KBM-7 (cell line): ENCODE measurements at regions not wholly inside any gene's neighbourhood (a gene's known extent, or its start where the extent isn't known, plus 50 kb on each side); places are given as distances from the start of the nearest gene placed in this dataset.
A peak's percentile ranks its signal among the peaks of the same experiment; 100 is the strongest.
"Not testable (repeated sequence)": the region's sequence is repeated elsewhere in the genome, so short reads cannot be mapped to it uniquely, and the experiment has no call there.

Source experiments
- DNase-seq: peaks from one replicate; pipeline ENCODE4 v3.0.0-alpha.2; 2015
- in situ Hi-C: fragments of 300-500 bp; cut with MboI; formaldehyde crosslinking; loops from 2 replicates; pipeline ENCODE4 v1.14.3; 2020; ENCODE audit warnings: low sequenced_read_pairs, low pct_unique_long_range_greater_than_20kb, mixed read lengths

DNA sequence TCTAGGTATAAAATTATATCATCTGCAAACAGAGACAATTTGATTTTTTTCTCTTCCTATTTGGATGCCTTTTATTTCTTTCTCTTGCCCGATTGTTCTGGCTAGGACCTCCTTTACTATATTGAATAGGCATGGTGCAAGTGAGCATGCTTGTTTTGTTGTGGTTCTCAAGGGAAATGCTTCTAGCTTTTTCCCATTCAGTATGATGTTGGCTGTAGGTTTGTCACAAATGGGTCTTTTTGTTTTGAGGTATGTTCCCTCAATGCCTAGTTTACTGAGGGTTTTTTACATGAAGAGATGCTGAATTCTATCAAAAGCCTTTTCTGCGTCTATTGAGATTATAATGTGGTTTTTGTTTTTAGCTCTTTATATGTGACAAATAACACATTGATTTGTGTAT, 198.2 kb upstream of the GHR start:
- no peak for DNase-seq
- in situ Hi-C loops: no loop called here

DNA sequence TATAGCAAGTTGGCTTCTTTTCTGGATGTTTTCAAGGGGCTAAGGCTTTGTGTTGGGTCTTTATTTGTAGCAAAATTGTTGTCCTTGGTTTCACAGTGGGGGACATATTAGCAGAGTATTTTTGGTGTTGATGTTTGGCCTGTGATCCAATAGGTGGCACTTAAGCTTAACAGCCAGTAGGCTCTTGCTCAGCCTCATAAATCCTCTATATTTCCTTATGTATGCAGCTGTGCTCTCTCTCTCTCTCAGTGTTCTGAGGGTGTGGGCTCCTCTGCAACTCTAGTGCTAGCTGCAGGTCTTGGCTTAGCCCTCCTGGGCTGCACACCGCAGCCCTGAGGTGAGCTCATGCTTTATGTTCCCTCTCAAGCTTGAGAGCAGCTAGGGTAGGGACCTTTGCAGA, 195.0 kb upstream of the GHR start:
- in situ Hi-C loops: no loop called here
- DNase-seq: no peak

DNA sequence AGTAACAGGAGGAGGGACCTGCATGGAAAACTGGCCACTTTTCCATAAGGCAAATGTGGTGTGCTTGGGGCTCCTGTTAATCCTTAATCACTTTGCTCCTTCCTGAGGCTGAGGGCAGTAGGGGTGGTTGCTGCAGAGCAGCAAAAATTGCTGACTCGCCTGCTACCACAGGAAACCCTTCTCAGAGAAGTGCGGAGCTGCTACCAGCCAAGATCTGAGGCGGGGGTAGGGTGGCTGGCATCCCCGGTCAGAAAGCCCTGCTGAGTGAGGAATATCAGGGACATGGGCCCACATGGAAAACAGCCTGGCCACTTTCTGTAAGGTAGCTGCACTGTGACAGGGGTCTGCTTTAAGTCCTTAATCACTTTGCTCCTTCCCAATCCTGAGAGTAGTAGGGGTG, 192.4 kb upstream of the GHR start:
- in situ Hi-C loops: no loop called here
- no peak for DNase-seq

DNA sequence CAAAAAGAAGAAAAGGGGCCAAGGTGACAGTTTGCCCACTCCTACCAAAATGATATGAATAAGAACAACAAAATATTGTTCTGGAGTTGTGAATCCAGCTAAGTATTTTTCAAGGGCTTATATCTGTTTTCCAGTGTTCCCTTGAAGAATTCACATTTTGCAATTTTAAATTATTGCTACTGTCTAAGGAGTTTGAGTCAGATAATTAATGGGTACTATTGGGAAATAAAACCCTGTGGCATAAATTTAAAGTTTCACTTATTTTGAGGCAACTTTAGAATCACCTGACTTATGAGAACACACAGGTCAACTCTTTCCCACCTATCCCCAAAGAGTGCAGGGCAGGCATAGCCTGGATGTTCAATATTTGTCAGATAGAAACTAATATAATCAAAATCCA, 188.0 kb upstream of the GHR start:
- no peak for DNase-seq
- in situ Hi-C loops: no loop called here

DNA sequence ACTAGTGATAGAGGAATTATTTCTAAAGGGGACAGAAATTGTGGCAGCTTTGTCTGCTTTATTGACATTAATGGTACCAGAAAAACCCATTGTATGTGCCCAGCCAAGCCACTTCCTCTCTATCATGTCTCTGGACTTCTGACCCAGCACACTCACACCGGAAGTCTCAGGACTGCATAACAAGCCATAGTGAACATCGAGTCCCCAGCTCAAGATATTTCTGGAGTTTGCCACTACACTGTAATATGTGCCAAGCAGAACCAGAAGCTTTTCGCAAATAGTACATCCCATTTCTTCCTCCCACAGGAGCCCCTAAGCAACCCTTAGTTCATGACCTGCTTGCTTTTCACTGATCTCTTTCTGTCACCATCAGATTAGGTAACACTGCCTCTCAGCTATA, 187.4 kb upstream of the GHR start:
- no peak for DNase-seq
- in situ Hi-C loops: no loop called here

DNA sequence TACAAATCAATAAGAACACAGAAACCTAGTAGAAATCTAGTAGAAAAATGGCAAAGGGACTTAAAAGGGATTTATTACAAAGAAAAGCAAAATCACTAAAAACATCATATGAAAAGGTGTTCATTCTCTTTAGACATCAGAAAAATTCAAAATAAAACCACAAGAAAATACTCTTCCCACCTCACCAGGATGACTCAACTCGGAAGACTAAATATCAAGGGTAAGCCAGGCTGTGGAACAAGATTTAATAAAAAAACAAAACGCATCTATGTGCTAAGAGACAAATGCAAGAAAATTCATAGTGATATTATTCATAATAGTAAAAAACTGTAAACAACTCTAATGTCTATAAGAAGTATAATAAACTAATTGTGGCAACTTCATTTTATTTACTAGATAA, 181.6 kb upstream of the GHR start:
- in situ Hi-C loops: no loop called here
- DNase-seq: no peak

DNA sequence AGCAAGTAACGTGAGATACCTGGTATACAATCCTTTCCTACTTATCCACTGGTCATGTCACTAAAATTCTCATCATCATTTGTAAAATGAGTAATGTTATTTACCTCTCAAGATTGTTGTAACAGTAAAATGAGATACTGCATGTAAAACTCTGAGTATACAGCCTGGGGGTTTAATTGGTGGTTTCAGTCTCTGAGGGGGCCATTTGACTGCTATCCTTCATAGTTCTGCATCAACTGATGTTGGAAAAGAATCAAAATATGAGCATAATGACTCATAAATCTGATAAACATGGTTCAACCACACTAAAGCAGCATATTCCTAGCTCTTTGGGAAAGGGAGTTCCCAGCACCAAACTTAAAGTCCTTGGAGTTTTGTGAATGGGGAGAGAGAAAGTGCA, 181.0 kb upstream of the GHR start:
- DNase-seq: no peak
- in situ Hi-C loops: no loop called here

DNA sequence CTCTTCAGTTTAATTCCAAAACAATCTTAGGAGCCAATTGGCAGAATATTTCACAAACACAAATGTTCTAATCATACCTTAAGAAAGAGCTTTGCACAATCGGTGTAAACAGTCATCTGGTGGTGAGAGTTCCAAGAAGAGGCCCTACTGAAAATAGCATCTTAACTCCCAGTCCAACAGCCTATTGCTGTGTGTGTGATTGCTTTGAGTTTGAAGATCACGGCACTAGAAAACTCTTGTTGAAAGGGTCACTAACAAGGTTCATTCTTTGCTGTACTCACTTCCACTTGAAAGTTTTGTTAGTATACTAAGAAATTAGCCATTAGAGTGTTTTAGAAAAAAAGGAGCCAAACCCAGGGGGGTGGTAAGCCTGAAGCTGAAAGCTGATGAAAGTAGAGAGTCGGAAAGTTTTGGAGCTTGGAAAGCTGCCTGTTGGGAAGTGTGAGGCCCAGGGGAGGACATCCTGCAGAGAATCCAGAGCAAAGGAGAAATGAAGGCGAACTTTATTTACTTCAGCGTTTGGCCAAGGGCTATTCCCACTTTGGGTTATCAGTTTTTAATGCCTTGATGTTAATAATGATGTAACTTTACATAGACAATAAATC, 180.3 kb upstream of the GHR start:
- DNase-seq: no peak
- in situ Hi-C loops: no loop called here

DNA sequence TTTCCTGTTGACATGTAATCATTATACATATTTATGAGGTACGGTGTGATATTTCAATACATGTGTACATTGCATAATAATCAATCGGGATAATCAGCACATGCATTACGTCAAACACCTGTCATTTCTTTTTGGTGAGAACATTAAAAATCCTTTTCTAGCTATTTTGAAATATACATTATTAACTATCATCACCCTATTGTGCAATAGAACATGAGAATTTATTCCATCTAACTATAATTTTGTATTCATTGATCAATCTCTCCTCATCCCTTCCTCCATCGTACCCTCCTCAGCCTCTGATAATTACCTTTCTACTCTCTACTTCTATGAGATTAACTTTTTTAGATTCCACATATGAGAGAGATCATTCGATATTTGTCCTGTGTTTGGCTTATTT, 170.9 kb upstream of the GHR start:
- DNase-seq: no peak
- in situ Hi-C loops: no loop called here

DNA sequence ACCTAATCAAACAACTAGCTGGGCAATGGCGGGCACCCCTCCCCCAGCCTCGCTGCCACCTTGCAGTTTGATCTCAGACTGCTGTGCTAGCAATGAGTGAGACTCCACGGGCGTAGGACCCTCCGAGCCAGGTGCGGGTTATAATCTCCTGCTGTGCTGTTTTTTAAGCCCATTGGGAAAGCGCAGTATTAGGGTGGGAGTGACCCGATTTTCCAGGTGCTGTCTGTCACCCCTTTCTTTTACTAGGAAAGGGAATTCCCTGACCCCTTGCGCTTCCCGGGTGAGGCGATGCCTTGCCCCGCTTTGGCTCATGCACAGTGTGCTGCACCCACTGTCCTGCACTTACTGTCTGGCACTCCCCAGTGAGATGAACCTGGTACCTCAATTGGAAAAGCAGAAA, 163.3 kb upstream of the GHR start:
- DNase-seq, in situ Hi-C loops: not testable (repeated sequence)

DNA sequence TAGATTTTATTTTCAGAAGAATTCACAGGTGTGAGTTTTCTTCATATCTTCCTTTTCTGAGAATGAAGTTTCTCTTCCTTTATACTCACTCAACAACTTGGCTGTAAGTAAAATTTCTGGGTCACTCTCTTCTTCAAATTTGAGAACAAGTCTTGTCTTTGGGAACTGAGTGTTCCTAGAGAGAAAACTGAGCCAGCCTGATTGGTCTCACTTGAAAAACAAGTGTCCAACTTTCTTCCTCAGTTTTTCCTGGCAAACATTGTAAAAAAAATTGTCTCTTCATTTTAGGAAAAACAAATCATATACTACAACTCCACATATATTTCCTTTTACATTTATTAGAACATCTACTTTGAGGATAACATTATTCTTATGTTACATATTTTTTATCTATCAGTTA, 156.1 kb upstream of the GHR start:
- no peak for DNase-seq
- in situ Hi-C loops: no loop called here

DNA sequence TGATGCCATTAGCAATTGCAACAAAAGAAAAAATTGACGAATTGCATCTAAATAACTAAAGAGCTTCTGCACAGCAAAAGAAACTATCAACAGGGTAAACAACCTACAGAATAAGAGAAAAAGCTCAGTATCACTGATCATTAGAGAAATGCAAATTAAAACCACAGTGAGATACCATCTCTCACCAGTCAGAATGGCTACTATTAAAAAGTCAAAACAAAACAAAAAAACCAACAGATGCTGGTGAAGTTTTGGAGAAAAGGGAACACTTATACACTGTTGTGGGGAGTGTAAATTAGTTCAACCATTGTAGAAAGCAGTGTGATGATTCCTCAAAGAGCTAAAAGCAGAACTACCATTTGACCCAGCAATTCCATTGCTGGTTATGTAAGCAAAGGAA, 155.1 kb upstream of the GHR start:
- in situ Hi-C loops, DNase-seq: not testable (repeated sequence)

DNA sequence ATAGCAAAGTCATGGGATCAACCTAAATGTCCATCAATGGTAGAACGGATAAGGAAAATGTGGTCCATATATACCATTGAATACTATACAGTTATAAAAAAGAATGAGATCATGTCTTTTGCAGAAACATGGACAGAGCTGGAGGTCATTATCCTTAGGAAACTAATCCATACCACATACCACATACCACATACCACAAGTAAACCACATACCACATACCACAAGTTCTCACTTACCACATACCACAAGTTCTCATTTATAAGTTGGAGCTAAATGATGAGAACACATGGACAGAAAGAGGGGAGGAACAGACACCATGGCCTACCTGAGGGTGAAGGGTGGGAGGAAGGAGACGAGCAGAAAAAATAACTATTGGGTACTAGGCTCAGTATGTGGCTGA, 154.6 kb upstream of the GHR start:
- DNase-seq: peak; percentile 51
- in situ Hi-C loops: no loop called here

DNA sequence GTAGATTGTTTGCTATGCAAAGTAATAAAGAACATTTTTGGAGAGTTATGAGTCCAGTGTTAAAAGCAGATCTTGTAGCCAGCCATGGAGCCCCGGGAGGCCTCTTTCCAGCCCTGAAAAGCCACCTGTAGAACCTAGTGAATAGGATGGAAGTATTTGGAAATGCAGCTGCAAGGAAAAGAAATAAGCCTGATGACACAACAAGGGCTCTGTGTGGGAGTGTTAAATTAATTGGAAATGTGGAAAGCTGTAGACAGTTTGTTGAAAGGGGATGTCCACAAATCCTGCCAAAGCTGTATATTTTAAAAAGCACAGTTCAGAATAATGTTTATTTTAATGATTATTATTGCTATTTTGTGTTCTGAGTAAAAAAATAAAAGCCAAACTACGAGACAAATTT, 152.5 kb upstream of the GHR start:
- in situ Hi-C loops: no loop called here

DNA sequence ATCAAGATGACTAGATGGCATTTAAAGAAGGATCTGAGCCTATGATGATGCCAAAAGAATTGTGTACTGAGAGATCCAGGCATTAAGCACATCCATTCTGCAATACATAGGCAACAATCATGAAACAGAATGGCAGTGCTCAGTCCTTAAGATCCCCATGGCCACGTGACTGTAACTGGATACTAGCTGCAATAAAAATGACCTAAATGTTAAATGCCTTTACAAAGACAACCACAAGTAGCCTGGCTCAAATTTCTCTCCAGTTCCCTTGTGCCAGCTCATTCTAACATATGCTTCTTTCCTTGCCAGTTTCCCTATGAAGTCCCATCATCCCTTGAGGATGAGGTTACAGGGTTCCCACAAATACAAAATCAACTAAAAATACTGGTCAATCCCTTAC, 148.3 kb upstream of the GHR start:
- in situ Hi-C loops: no loop called here
- DNase-seq: no peak

More for the DNA sequence above, 152.5 kb upstream of the GHR start:
- no peak for DNase-seq

DNA sequence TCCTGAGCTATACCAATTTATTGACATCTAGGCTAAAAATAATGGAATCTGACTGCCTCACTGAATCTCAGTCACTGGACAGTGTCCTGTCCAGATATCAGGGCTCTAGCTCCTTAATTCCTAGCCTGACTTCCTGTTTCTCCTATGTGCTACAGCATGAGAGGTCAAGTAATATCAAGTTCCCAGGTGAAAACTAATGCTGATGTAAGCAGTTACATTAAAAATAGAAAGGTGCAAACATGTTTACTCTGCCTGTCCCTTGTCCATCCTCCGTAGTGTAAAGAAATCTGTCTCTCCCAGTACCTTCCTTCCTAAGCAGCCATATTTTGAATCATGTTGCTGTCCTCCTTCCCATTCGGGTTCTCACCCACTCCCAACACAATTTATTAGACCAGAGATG, 145.9 kb upstream of the GHR start:
- in situ Hi-C loops: no loop called here
- no peak for DNase-seq

DNA sequence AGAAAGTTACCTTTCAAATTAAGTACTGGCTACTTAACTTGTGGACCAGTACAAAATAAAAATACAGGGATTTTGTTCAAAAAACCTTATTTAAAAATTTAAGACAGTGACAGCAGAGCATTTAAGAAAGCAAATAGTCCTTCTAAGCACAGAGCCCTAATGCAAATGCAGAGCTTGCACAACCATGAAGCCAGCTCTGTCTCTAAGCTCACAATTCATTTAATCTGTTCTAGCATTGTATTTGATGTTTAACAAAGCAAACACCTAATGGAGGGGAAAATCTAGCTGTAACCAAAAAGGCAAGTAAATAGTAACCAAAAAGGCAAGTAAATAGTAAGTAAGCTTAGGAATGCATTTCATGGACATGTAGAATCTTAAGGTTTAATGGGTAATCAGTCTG, 138.7 kb upstream of the GHR start:
- in situ Hi-C loops: no loop called here
- no peak for DNase-seq

DNA sequence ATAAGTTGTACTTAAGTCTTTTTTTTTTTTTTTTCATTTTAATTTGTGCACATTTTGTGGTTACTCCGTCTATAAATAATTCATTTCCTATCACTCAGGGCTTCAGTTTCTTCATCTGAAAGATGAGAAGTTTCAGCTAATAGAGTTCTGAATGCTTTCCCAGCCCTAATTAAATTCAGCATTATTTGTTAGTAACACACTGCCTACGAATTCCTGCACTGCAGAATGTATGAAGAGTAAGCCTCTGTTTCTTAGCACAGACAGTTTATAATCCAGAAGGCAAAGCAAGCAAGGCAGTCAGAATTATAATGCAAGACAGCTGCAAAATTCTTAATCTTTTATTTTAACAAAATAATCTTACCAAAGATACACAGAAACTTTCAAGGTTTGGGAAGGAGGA, 138.0 kb upstream of the GHR start:
- in situ Hi-C loops: no loop called here
- no peak for DNase-seq

DNA sequence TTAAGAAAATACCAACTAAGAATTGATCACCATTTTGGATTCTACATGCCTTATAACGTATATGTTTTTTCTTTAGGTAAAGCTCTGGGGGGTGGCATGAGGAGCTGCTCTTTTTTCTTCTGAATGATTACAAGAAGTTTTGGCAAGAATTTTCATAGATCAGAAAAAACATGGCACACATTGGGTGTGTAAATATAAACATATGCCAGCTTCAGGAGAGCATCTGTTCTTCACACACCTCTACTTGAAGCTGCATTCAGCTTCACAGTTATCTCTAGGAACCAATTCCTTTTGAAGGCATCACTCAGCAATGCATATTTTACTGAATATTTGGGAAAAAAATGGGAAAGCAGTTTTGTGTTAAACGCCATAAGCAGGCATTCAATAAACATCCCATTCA, 122.7 kb upstream of the GHR start:
- in situ Hi-C loops: no loop called here
- no peak for DNase-seq

DNA sequence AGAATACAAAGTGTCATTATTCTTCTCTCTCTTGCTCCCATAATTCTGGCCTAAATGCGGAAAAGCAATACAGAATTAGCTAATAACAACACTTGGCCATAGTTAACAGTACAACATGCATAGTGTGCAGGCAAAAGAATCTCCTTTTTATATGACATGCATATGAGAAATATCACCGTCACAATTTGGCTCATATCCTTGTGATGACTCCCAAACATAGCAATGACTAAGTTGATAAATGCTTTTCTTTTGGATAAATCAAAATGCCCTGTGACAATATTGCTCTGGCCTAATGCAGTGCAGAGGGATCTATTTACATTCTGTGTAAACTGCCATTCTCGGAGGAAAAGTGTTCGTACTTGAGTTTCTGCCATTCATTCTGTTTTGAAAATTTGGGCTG, 121.9 kb upstream of the GHR start:
- in situ Hi-C loops: no loop called here
- DNase-seq: no peak

DNA sequence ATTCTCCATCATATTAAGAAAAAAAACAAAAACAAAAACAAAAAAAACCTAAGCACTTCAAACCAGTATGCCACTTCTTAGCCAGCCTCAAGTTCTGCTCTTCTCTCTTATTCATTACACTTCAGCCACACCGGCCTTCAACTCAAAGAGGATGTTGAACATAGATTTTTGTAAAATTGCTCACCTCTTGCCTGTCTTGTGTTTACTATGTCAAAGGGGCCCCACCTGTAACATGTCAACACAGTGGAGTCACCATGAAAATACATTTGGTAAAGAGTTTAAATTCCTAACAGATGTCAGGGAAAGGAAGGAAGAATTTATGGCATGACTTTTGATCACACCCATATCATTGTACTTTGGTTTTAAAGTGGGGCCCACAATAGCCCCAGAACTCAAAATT, 121.1 kb upstream of the GHR start:
- in situ Hi-C loops: no loop called here
- DNase-seq: no peak

DNA sequence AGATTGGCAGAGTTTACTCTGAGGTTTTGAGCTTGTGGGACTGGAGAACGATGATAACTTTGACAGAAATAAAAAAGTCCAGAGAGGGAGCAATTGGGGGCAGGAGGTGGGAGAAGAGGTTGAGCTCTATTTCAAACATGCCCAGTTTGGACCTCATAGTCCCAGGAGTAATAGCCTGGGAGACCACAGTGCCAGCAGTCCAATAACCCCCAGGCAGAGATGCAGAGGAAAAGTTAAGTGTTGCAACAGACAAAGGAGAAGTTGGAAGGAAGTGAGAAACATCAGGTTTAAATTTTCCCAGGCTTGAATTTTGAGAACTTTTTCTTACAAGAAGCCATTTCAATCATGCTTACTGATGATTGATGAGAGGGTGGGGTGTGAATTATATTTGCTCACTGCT, 117.0 kb upstream of the GHR start:
- DNase-seq: no peak
- in situ Hi-C loops: no loop called here
